Kidney tubule cell (primary cell): ENCODE measurements at regions not wholly inside any gene's neighbourhood (a gene's known extent, or its start where the extent isn't known, plus 50 kb on each side); places are given as distances from the start of the nearest gene placed in this dataset.

Source experiments
- DNase-seq: peaks from one replicate; pipeline ENCODE4 v3.0.0-alpha.2; 2018; ENCODE audit warnings: low spot score

GRCh38 chr1:84090447-84091245, 53.4 kb upstream of the PRKACB start:
- DNase-seq, result peak; percentile 45

- peak; percentile 2 for DNase-seq
Measured at GRCh38 chr1:84089867-84090266, 54.2 kb upstream of the PRKACB start.

GRCh38 chr1:84089465-84089864, 54.6 kb upstream of the PRKACB start:
- peak; percentile 93 for DNase-seq

GRCh38 chr1:84086616-84087015, 57.5 kb upstream of the PRKACB start:
- DNase-seq, result no peak

GRCh38 chr1:84086189-84086588, 57.9 kb upstream of the PRKACB start:
- no peak for DNase-seq

GRCh38 chr1:84083307-84083706, 60.8 kb upstream of the PRKACB start:
- no peak for DNase-seq

- DNase-seq, result no peak
Measured at GRCh38 chr1:84078842-84079202, 65.2 kb upstream of the PRKACB start.

GRCh38 chr1:84078108-84078841, 65.8 kb upstream of the PRKACB start:
- DNase-seq, result peak; percentile 43

- DNase-seq, result peak; percentile 81
Measured at GRCh38 chr1:84077476-84078107, 66.5 kb upstream of the PRKACB start.

- DNase-seq, result no peak
Measured at GRCh38 chr1:84073266-84073665, 70.8 kb upstream of the PRKACB start.

GRCh38 chr1:84069236-84069845, 70.4 kb upstream of the TTLL7 start:
- no peak for DNase-seq

GRCh38 chr1:84062496-84062895, 63.6 kb upstream of the TTLL7 start:
- DNase-seq, result no peak

GRCh38 chr1:84061336-84061735, 62.4 kb upstream of the TTLL7 start:
- DNase-seq, result no peak

GRCh38 chr1:84060781-84061180, 61.8 kb upstream of the TTLL7 start:
- DNase-seq, result no peak

GRCh38 chr1:84048820-84049219, 49.9 kb upstream of the TTLL7 start:
- DNase-seq, result no peak
